HepG2 (cell line): ENCODE measurements at regions not wholly inside any gene's neighbourhood (a gene's known extent, or its start where the extent isn't known, plus 50 kb on each side); places are given as distances from the start of the nearest gene placed in this dataset.

Experiments used
- GABPB1 ChIP-seq: IDR thresholded peaks from 2 replicates; pipeline ENCODE4 v1.6.1; 2016; ENCODE audit warnings: mild to moderate bottlenecking, missing genetic modification reagents, moderate library complexity, missing compliant biosample characterization
- MZF1 ChIP-seq: sonication (generic); formaldehyde crosslinking; IDR thresholded peaks from 2 replicates; pipeline ENCODE4 v1.8.1; 2023; ENCODE audit warnings: mild to moderate bottlenecking, missing genetic modification reagents, borderline replicate concordance
- NR2F1 ChIP-seq, 2 experiments: fragments of 450-650 bp in 1 of 2; formaldehyde crosslinking in 1 of 2; IDR thresholded peaks; 2 replicates each; pipeline versions ENCODE4 v1.5.0 to v1.6.1; 2016 to 2020; ENCODE audit warnings: mild to moderate bottlenecking in 1 of 2, missing compliant biosample characterization in 1 of 2, missing genetic modification reagents in 1 of 2, moderate library complexity in 1 of 2
- PCBP2 ChIP-seq: fragments of 200-400 bp; formaldehyde crosslinking; optimal IDR thresholded peaks from 2 replicates; pipeline ENCODE3; 2018; ENCODE audit warnings: low read length, low read depth; ENCODE audit not compliant: poor library complexity, severe bottlenecking
- RBM22 ChIP-seq: fragments of 200-400 bp; formaldehyde crosslinking; optimal IDR thresholded peaks from 2 replicates; pipeline ENCODE3; 2017; ENCODE audit warnings: mild to moderate bottlenecking, low read length, moderate library complexity
- WIZ ChIP-seq: sonication (generic); formaldehyde crosslinking; IDR thresholded peaks from 2 replicates; pipeline ENCODE4 v1.5.1; 2020; ENCODE audit warnings: mild to moderate bottlenecking, missing genetic modification reagents
- ZNF614 ChIP-seq: IDR thresholded peaks from 2 replicates; pipeline ENCODE4 v1.6.1; 2018; ENCODE audit warnings: missing biosample characterization, missing genetic modification reagents, inconsistent platforms, borderline replicate concordance
- TF ChIP-seq, protein P1 (sequence below), 2 experiments: fragments of 450-650 bp in 1 of 2; sonication (generic) in 1 of 2; formaldehyde crosslinking; IDR thresholded peaks; 2 replicates each; pipeline versions ENCODE4 v1.5.0 to v1.8.0; 2020 to 2022; ENCODE audit warnings: mild to moderate bottlenecking in 1 of 2, missing genetic modification reagents in 1 of 2
- TF ChIP-seq, protein P2 (sequence below): sonication (generic); formaldehyde crosslinking; conservative IDR thresholded peaks from 2 replicates; pipeline ENCODE4 v1.4.0; 2020; ENCODE audit warnings: missing genetic modification reagents

DNA sequence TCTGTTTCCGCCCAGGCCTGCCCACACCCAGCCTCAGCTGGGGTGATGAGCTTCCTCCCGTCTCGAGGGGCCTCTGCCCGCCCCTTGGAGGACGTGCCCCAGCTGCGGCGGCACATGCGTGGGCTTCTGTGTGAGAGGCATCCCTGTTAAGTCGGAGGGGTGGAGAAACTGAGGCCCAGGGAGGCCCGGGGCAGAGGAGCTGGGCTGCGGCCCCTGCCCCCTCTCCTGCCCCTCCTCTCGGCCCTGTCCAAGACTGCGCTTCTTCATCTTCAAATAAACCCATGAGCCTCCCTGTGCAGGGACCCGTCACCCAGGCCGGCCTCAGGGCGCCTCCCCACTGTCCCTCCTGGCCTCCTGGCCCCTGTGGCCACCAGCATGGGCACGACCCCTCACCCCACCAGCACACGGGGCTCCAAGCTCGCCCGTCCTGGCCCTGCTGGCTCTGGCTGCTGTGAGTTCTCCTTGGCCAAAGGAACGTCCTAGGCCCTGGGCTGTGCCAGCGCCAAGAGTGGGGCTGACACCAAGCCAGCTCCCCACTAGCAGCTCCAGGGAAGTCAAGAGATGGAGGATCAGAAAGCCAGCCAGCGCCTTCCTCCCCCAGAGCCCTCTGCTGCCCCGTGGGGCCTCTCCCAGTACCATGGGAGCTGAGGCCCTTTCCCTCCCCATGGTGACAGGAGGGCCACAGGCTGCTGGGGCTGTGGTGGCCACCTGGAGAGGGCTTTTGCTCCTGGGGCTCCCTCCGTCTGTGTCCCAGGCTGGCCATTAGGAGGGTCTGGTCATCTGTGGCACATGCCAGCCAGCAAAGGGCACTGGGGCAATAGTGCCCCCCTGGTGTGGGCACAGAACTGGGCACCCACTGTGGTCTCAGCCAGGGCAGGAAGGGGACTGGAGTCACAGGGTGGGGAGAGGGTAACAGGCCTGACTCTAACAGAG lies 180.4 kb downstream of the KIF26A start (continued):
- TF ChIP-seq, protein P1, sequence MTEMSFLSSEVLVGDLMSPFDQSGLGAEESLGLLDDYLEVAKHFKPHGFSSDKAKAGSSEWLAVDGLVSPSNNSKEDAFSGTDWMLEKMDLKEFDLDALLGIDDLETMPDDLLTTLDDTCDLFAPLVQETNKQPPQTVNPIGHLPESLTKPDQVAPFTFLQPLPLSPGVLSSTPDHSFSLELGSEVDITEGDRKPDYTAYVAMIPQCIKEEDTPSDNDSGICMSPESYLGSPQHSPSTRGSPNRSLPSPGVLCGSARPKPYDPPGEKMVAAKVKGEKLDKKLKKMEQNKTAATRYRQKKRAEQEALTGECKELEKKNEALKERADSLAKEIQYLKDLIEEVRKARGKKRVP (CRISPR knock-in tag; IDR thresholded peaks at IDR 0.05): no peak
- TF ChIP-seq MZF1: no peak
- no peak for TF ChIP-seq ZNF614
- TF ChIP-seq GABPB1: no peak
- TF ChIP-seq RBM22: no peak
- TF ChIP-seq WIZ (CRISPR knock-in tag): no peak
- no peak for TF ChIP-seq PCBP2
- TF ChIP-seq NR2F1 (CRISPR knock-in tag; IDR thresholded peaks at IDR 0.05): no peak
- TF ChIP-seq, protein P2, sequence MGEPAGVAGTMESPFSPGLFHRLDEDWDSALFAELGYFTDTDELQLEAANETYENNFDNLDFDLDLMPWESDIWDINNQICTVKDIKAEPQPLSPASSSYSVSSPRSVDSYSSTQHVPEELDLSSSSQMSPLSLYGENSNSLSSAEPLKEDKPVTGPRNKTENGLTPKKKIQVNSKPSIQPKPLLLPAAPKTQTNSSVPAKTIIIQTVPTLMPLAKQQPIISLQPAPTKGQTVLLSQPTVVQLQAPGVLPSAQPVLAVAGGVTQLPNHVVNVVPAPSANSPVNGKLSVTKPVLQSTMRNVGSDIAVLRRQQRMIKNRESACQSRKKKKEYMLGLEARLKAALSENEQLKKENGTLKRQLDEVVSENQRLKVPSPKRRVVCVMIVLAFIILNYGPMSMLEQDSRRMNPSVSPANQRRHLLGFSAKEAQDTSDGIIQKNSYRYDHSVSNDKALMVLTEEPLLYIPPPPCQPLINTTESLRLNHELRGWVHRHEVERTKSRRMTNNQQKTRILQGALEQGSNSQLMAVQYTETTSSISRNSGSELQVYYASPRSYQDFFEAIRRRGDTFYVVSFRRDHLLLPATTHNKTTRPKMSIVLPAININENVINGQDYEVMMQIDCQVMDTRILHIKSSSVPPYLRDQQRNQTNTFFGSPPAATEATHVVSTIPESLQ (CRISPR knock-in tag): no peak
- TF ChIP-seq, all 625 proteins: peak for 0
